ENCODE measurements at regions not wholly inside any gene's neighbourhood (a gene's known extent, or its start where the extent isn't known, plus 50 kb on each side); places are given as distances from the start of the nearest gene placed in this dataset.

- no TSS peak for BruUV-seq (replicated peaks)
- H3K36me3 Mint-ChIP-seq (ENCODE audit: insufficient read depth, unreplicated experiment), result no peaks in the 10 kb centered on the region
- H3K4me1 Mint-ChIP-seq (ENCODE audit: low read depth, unreplicated experiment), result no peaks in the 10 kb centered on the region
- H3K9me3 Mint-ChIP-seq (ENCODE audit: low read depth, unreplicated experiment), result no peaks in the 10 kb centered on the region
- no peak overlapping the region for H3K4me3 Mint-ChIP-seq (ENCODE audit: low read depth, unreplicated experiment)
- H3K27me3 Mint-ChIP-seq (ENCODE audit: unreplicated experiment), result no peaks in the 10 kb centered on the region
- H3K27ac Mint-ChIP-seq (ENCODE audit: unreplicated experiment), result no peak overlapping the region
- intact Hi-C loops (cut with micrococcal nuclease; ENCODE audit: unreplicated experiment), result no loop called here
- CTCF ChIA-PET, result no interaction called here
- no peak for TF ChIP-seq CTCF (IDR thresholded peaks at IDR 0.05; ENCODE audit: unreplicated experiment)
- no peak for DNase-seq
These were observed 565.1 kb downstream of the PIK3C3 start for GRCh38 chr18:42520138-42520537.

GRCh38 chr18:42525905-42526304 is 570.9 kb downstream of the PIK3C3 start:
- H3K4me1 Mint-ChIP-seq (ENCODE audit: low read depth, unreplicated experiment), result no peaks in the 10 kb centered on the region
- no peaks in the 10 kb centered on the region for H3K36me3 Mint-ChIP-seq (ENCODE audit: insufficient read depth, unreplicated experiment)
- no peaks in the 10 kb centered on the region for H3K27me3 Mint-ChIP-seq (ENCODE audit: unreplicated experiment)
- CTCF ChIA-PET, result no interaction called here
- no peak overlapping the region for H3K27ac Mint-ChIP-seq (ENCODE audit: unreplicated experiment)
- H3K4me3 Mint-ChIP-seq (ENCODE audit: low read depth, unreplicated experiment), result no peak overlapping the region
- intact Hi-C loops (cut with micrococcal nuclease; ENCODE audit: unreplicated experiment), result no loop called here
- DNase-seq, result peak; percentile 12
- BruUV-seq (replicated peaks), result no TSS peak
- H3K9me3 Mint-ChIP-seq (ENCODE audit: low read depth, unreplicated experiment), result no peaks in the 10 kb centered on the region
- TF ChIP-seq CTCF (IDR thresholded peaks at IDR 0.05; ENCODE audit: unreplicated experiment), result no peak

GRCh38 chr18:42527766-42528165 is 572.7 kb downstream of the PIK3C3 start:
- Mint-ChIP-seq H3K27me3 (ENCODE audit: unreplicated experiment) (no peaks in the 10 kb centered on the region), H3K9me3 (ENCODE audit: low read depth, unreplicated experiment) (peaks cover 4% of the 10 kb centered on the region), H3K36me3 (ENCODE audit: insufficient read depth, unreplicated experiment) (no peaks in the 10 kb centered on the region), H3K4me3 (ENCODE audit: low read depth, unreplicated experiment) (no peak overlapping the region), H3K4me1 (ENCODE audit: low read depth, unreplicated experiment) (no peaks in the 10 kb centered on the region), H3K27ac (ENCODE audit: unreplicated experiment) (no peak overlapping the region)
- DNase-seq, result no peak
- no TSS peak for BruUV-seq (replicated peaks)
- no peak for TF ChIP-seq CTCF (IDR thresholded peaks at IDR 0.05; ENCODE audit: unreplicated experiment)
- intact Hi-C loops (cut with micrococcal nuclease; ENCODE audit: unreplicated experiment), result no loop called here
- CTCF ChIA-PET, result no interaction called here

- no peak for TF ChIP-seq CTCF (IDR thresholded peaks at IDR 0.05; ENCODE audit: unreplicated experiment)
- H3K36me3 Mint-ChIP-seq (ENCODE audit: insufficient read depth, unreplicated experiment), result no peaks in the 10 kb centered on the region
- no peaks in the 10 kb centered on the region for H3K27me3 Mint-ChIP-seq (ENCODE audit: unreplicated experiment)
- BruUV-seq (replicated peaks), result no TSS peak
- H3K9me3 Mint-ChIP-seq (ENCODE audit: low read depth, unreplicated experiment), result peaks cover 4% of the 10 kb centered on the region
- H3K4me3 Mint-ChIP-seq (ENCODE audit: low read depth, unreplicated experiment), result no peak overlapping the region
- CTCF ChIA-PET, result no interaction called here
- no peak for DNase-seq
- H3K4me1 Mint-ChIP-seq (ENCODE audit: low read depth, unreplicated experiment), result no peaks in the 10 kb centered on the region
- no peak overlapping the region for H3K27ac Mint-ChIP-seq (ENCODE audit: unreplicated experiment)
- intact Hi-C loops (cut with micrococcal nuclease; ENCODE audit: unreplicated experiment), result no loop called here
These were observed 575.2 kb downstream of the PIK3C3 start for GRCh38 chr18:42530276-42530675.

- no peaks in the 10 kb centered on the region for H3K27me3 Mint-ChIP-seq (ENCODE audit: unreplicated experiment)
- no peaks in the 10 kb centered on the region for H3K4me1 Mint-ChIP-seq (ENCODE audit: low read depth, unreplicated experiment)
- no peak for TF ChIP-seq CTCF (IDR thresholded peaks at IDR 0.05; ENCODE audit: unreplicated experiment)
- no TSS peak for BruUV-seq (replicated peaks)
- intact Hi-C loops (cut with micrococcal nuclease; ENCODE audit: unreplicated experiment), result no loop called here
- CTCF ChIA-PET, result no interaction called here
- no peak overlapping the region for H3K27ac Mint-ChIP-seq (ENCODE audit: unreplicated experiment)
- no peak overlapping the region for H3K4me3 Mint-ChIP-seq (ENCODE audit: low read depth, unreplicated experiment)
- H3K36me3 Mint-ChIP-seq (ENCODE audit: insufficient read depth, unreplicated experiment), result no peaks in the 10 kb centered on the region
- no peak for DNase-seq
- H3K9me3 Mint-ChIP-seq (ENCODE audit: low read depth, unreplicated experiment), result peaks cover 4% of the 10 kb centered on the region
These were observed 577.1 kb downstream of the PIK3C3 start for GRCh38 chr18:42532119-42532518.
